ENCODE measurements at regions not wholly inside any gene's neighbourhood (a gene's known extent, or its start where the extent isn't known, plus 50 kb on each side); places are given as distances from the start of the nearest gene placed in this dataset.

GRCh38 chrX:10923466-10923865 lies 187.7 kb upstream of the HCCS start:
- no peak for TF ChIP-seq POLR2A (IDR thresholded peaks at IDR 0.05; ENCODE audit: low read depth, low read length)
- TF ChIP-seq POLR2AphosphoS5 (IDR thresholded peaks at IDR 0.05; ENCODE audit: low read depth, low read length) = no peak
